ENCODE measurements at regions not wholly inside any gene's neighbourhood (a gene's known extent, or its start where the extent isn't known, plus 50 kb on each side); places are given as distances from the start of the nearest gene placed in this dataset.

GRCh38 chr1:218898921-218899320, 274.8 kb upstream of the LYPLAL1 start:
- ATAC-seq (no peak), DNase-seq (ENCODE audit: extremely low read depth in 1 of 4, low spot score in 3 of 4) (no peak), FAIRE-seq (no peak)
- H3K27me3 ChIP-seq (ENCODE audit: control insufficient read depth in 2 of 2, insufficient read depth in 2 of 2, low read length in 2 of 2): no peaks in the 10 kb centered on the region
- no peak overlapping the region for H3K4me2 ChIP-seq (ENCODE audit: insufficient read depth, low read length)
- H3K4me3 ChIP-seq: no peak overlapping the region
- H3K9me3 ChIP-seq (replicated peaks; ENCODE audit: control insufficient read depth, insufficient read depth, low read depth, low read length): no peaks in the 10 kb centered on the region
- no peak for TF ChIP-seq JUNB (CRISPR knock-in tag; conservative IDR thresholded peaks at IDR 0.05)
- TF ChIP-seq MEIS2 (IDR thresholded peaks at IDR 0.05; ENCODE audit: partially characterized antibody): no peak
- no peak for TF ChIP-seq LARP7 (IDR thresholded peaks at IDR 0.05)
- TF ChIP-seq XRCC3 (IDR thresholded peaks at IDR 0.05): no peak
- TF ChIP-seq, protein P1, sequence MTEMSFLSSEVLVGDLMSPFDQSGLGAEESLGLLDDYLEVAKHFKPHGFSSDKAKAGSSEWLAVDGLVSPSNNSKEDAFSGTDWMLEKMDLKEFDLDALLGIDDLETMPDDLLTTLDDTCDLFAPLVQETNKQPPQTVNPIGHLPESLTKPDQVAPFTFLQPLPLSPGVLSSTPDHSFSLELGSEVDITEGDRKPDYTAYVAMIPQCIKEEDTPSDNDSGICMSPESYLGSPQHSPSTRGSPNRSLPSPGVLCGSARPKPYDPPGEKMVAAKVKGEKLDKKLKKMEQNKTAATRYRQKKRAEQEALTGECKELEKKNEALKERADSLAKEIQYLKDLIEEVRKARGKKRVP (CRISPR knock-in tag; IDR thresholded peaks at IDR 0.05): no peak
- H3K9me1 ChIP-seq (ENCODE audit: control insufficient read depth, insufficient read depth, low read length): no peaks in the 10 kb centered on the region
- no peaks in the 10 kb centered on the region for H4K20me1 ChIP-seq (replicated peaks; ENCODE audit: control insufficient read depth, insufficient read depth, low read length)
- no peak overlapping the region for H2AFZ ChIP-seq (ENCODE audit: low read depth, low read length)
- intact Hi-C loops (cut with micrococcal nuclease) (no loop called here), in situ Hi-C loops (cut with MboI) (no loop called here)
- H3K9ac ChIP-seq (ENCODE audit: insufficient read depth in 1 of 2, low read depth in 2 of 2, low read length in 2 of 2): no peak overlapping the region
- ChIA-PET CTCF (ENCODE audit: low intra/inter-chr PET ratio) (no interaction called here), POLR2A (no interaction called here)
- no TSS peak for BruUV-seq (replicated peaks)
- no peaks in the 10 kb centered on the region for H3K79me2 ChIP-seq (ENCODE audit: control insufficient read depth, insufficient read depth, low read length)
- no peaks in the 10 kb centered on the region for H3K4me1 ChIP-seq (replicated peaks in 1 of 2; ENCODE audit: control insufficient read depth in 2 of 2, insufficient read depth in 2 of 2, low read length in 2 of 2)
- 0% methylated on average over 2 of the region's 2 CpGs for WGBS (ENCODE audit: insufficient coverage, low coverage, missing lambda C conversion rate)
- no peak overlapping the region for H3K27ac ChIP-seq (ENCODE audit: extremely low read depth, low read depth, low read length)
- H3K36me3 ChIP-seq (ENCODE audit: control insufficient read depth, insufficient read depth, low read length): no peaks in the 10 kb centered on the region

- Histone ChIP-seq H3K9me1 (ENCODE audit: control insufficient read depth, insufficient read depth, low read length) (no peaks in the 10 kb centered on the region), H3K9me3 (replicated peaks; ENCODE audit: control insufficient read depth, insufficient read depth, low read depth, low read length) (no peaks in the 10 kb centered on the region), H3K4me2 (ENCODE audit: insufficient read depth, low read length) (no peak overlapping the region), H3K79me2 (ENCODE audit: control insufficient read depth, insufficient read depth, low read length) (no peaks in the 10 kb centered on the region), H2AFZ (ENCODE audit: low read depth, low read length) (no peak overlapping the region), H3K4me3 (no peak overlapping the region), H4K20me1 (replicated peaks; ENCODE audit: control insufficient read depth, insufficient read depth, low read length) (no peaks in the 10 kb centered on the region), H3K27ac (ENCODE audit: extremely low read depth, low read depth, low read length) (no peak overlapping the region), H3K4me1 (replicated peaks in 1 of 2; ENCODE audit: control insufficient read depth in 2 of 2, insufficient read depth in 2 of 2, low read length in 2 of 2) (no peaks in the 10 kb centered on the region), H3K9ac (ENCODE audit: insufficient read depth in 1 of 2, low read depth in 2 of 2, low read length in 2 of 2) (no peak overlapping the region), H3K36me3 (ENCODE audit: control insufficient read depth, insufficient read depth, low read length) (no peaks in the 10 kb centered on the region), H3K27me3 (ENCODE audit: control insufficient read depth in 2 of 2, insufficient read depth in 2 of 2, low read length in 2 of 2) (no peaks in the 10 kb centered on the region)
- ChIA-PET POLR2A (no interaction called here), CTCF (ENCODE audit: low intra/inter-chr PET ratio) (no interaction called here)
- TF ChIP-seq BMI1 (IDR thresholded peaks at IDR 0.05; ENCODE audit: low read length) (no peak), ZNF586 (CRISPR knock-in tag; conservative IDR thresholded peaks at IDR 0.05) (no peak), MCM3 (IDR thresholded peaks at IDR 0.05) (no peak), ZBTB1 (CRISPR knock-in tag; IDR thresholded peaks at IDR 0.05; ENCODE audit: borderline replicate concordance, low read depth) (no peak), LEF1 (IDR thresholded peaks at IDR 0.05) (no peak), ZFP30 (CRISPR knock-in tag; IDR thresholded peaks at IDR 0.05; ENCODE audit: borderline replicate concordance) (no peak), RHOXF2B (CRISPR knock-in tag; conservative IDR thresholded peaks at IDR 0.05) (no peak), CHD1 (IDR thresholded peaks at IDR 0.05; ENCODE audit: low read length) (no peak), ARNT (IDR thresholded peaks at IDR 0.05) (no peak), ZNF75A (CRISPR knock-in tag; IDR thresholded peaks at IDR 0.05) (no peak)
- TF ChIP-seq, protein P2, sequence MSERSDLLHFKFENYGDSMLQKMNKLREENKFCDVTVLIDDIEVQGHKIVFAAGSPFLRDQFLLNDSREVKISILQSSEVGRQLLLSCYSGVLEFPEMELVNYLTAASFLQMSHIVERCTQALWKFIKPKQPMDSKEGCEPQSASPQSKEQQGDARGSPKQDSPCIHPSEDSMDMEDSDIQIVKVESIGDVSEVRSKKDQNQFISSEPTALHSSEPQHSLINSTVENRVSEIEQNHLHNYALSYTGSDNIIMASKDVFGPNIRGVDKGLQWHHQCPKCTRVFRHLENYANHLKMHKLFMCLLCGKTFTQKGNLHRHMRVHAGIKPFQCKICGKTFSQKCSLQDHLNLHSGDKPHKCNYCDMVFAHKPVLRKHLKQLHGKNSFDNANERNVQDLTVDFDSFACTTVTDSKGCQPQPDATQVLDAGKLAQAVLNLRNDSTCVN (CRISPR knock-in tag; IDR thresholded peaks at IDR 0.05): no peak
- no peak for ATAC-seq
- no peak for DNase-seq (ENCODE audit: extremely low read depth in 1 of 4, low spot score in 3 of 4)
- BruUV-seq (replicated peaks): no TSS peak
- intact Hi-C loops (cut with micrococcal nuclease): no loop called here
- no peak for FAIRE-seq
- in situ Hi-C loops (cut with MboI): no loop called here
- WGBS (ENCODE audit: insufficient coverage, low coverage, missing lambda C conversion rate): 0% methylated on average over 3 of the region's 3 CpGs
Observed at GRCh38 chr1:218900615-218901014, 273.1 kb upstream of the LYPLAL1 start.
